Tibial artery (tissue), 4 donors: ENCODE measurements at regions not wholly inside any gene's neighbourhood (a gene's known extent, or its start where the extent isn't known, plus 50 kb on each side); places are given as distances from the start of the nearest gene placed in this dataset.

ENCODE experiments used
- DNase-seq, 2 donors: peaks; one replicate each; pipeline ENCODE4 v3.0.0-alpha.2; 2019
- H3K27ac ChIP-seq, 2 donors: fragments of 200-600 bp; sonication (generic) in 1 of 2; 1 replicate in 1 of 2; 2 replicates in 1 of 2; pipeline ENCODE4 v1.5.1; 2018 to 2019; ENCODE audit warnings: mild to moderate bottlenecking in 1 of 2
- H3K27me3 ChIP-seq, 2 donors: fragments of 200-600 bp; sonication (generic) in 1 of 2; one replicate each; pipeline versions ENCODE4 v1.5.1 to v1.6.0; 2016 to 2019
- H3K36me3 ChIP-seq, 3 donors: fragments of 200-600 bp; sonication (generic) in 2 of 3; one replicate each; pipeline ENCODE4 v1.5.1; 2016 to 2019; ENCODE audit warnings: mild to moderate bottlenecking in 2 of 3
- H3K4me1 ChIP-seq, 4 donors: fragments of 200-600 bp; sonication (generic) in 2 of 4; 1 replicate in 3 of 4; 2 replicates in 1 of 4; pipeline ENCODE4 v1.5.1; 2016 to 2019
- H3K4me3 ChIP-seq, 2 donors: fragments of 200-600 bp; sonication (generic) in 1 of 2; 1 replicate in 1 of 2; 2 replicates in 1 of 2; pipeline ENCODE4 v1.5.1; 2018 to 2019; ENCODE audit warnings: mild to moderate bottlenecking in 2 of 2
- H3K9me3 ChIP-seq, 3 donors: fragments of 200-600 bp; sonication (generic) in 1 of 3; one replicate each; pipeline ENCODE4 v1.5.1; 2016 to 2019
- CTCF ChIP-seq, 2 experiments: fragments of 200-600 bp in 1 of 2; fragments of 450-650 bp in 1 of 2; IDR thresholded peaks; one replicate each; pipeline ENCODE4 v1.5.1; 2017 to 2019; ENCODE audit warnings: antibody characterized with exemption in 2 of 2, mild to moderate bottlenecking in 1 of 2, moderate library complexity in 1 of 2
- intact Hi-C: fragments of 100-400 bp; cut with DNase I; formaldehyde crosslinking; loops from one replicate; pipeline ENCODE4 v1.15.0; 2023; ENCODE audit warnings: low total_unique reads

- no peaks in the 10 kb centered on the region for H3K9me3 ChIP-seq
- no peaks in the 10 kb centered on the region for H3K27me3 ChIP-seq
- no peaks in the 10 kb centered on the region for H3K36me3 ChIP-seq
- H3K4me3 ChIP-seq, result no peak overlapping the region
- no peak overlapping the region for H3K27ac ChIP-seq
- intact Hi-C loops, result no loop called here
- no peak for TF ChIP-seq CTCF (IDR thresholded peaks at IDR 0.05)
- H3K4me1 ChIP-seq, result no peaks in the 10 kb centered on the region
- no peak for DNase-seq
Measured at GRCh38 chr18:64991102-64991501, 759.7 kb upstream of the CDH7 start.

- no peak for DNase-seq
- Histone ChIP-seq H3K27ac (no peak overlapping the region), H3K36me3 (no peaks in the 10 kb centered on the region), H3K27me3 (no peaks in the 10 kb centered on the region), H3K9me3 (no peaks in the 10 kb centered on the region), H3K4me1 (no peaks in the 10 kb centered on the region), H3K4me3 (no peak overlapping the region)
- intact Hi-C loops, result no loop called here
- no peak for TF ChIP-seq CTCF (IDR thresholded peaks at IDR 0.05)
Measured at GRCh38 chr18:64986906-64987495, 763.8 kb upstream of the CDH7 start.

- no peak for DNase-seq
- intact Hi-C loops, result no loop called here
- no peak for TF ChIP-seq CTCF (IDR thresholded peaks at IDR 0.05)
- Histone ChIP-seq H3K4me1 (no peaks in the 10 kb centered on the region), H3K36me3 (no peaks in the 10 kb centered on the region), H3K9me3 (no peaks in the 10 kb centered on the region), H3K27me3 (no peaks in the 10 kb centered on the region), H3K27ac (no peak overlapping the region), H3K4me3 (no peak overlapping the region)
Measured at GRCh38 chr18:64983497-64984238, 767.1 kb upstream of the CDH7 start.

- Histone ChIP-seq H3K4me3 (no peak overlapping the region), H3K27me3 (no peaks in the 10 kb centered on the region), H3K27ac (no peak overlapping the region), H3K9me3 (no peaks in the 10 kb centered on the region), H3K4me1 (no peaks in the 10 kb centered on the region), H3K36me3 (no peaks in the 10 kb centered on the region)
- no peak for TF ChIP-seq CTCF (IDR thresholded peaks at IDR 0.05)
- no peak for DNase-seq
- intact Hi-C loops, result no loop called here
Measured at GRCh38 chr18:64982414-64983055, 768.3 kb upstream of the CDH7 start.

- H3K9me3 ChIP-seq, result no peaks in the 10 kb centered on the region
- no peaks in the 10 kb centered on the region for H3K36me3 ChIP-seq
- H3K4me1 ChIP-seq, result no peaks in the 10 kb centered on the region
- no peaks in the 10 kb centered on the region for H3K27me3 ChIP-seq
- no peak for DNase-seq
- TF ChIP-seq CTCF (IDR thresholded peaks at IDR 0.05), result no peak
- H3K4me3 ChIP-seq, result no peak overlapping the region
- intact Hi-C loops, result no loop called here
- H3K27ac ChIP-seq, result no peak overlapping the region
Measured at GRCh38 chr18:64981915-64982314, 768.9 kb upstream of the CDH7 start.
